ENCODE measurements at regions not wholly inside any gene's neighbourhood (a gene's known extent, or its start where the extent isn't known, plus 50 kb on each side); places are given as distances from the start of the nearest gene placed in this dataset.

DNA sequence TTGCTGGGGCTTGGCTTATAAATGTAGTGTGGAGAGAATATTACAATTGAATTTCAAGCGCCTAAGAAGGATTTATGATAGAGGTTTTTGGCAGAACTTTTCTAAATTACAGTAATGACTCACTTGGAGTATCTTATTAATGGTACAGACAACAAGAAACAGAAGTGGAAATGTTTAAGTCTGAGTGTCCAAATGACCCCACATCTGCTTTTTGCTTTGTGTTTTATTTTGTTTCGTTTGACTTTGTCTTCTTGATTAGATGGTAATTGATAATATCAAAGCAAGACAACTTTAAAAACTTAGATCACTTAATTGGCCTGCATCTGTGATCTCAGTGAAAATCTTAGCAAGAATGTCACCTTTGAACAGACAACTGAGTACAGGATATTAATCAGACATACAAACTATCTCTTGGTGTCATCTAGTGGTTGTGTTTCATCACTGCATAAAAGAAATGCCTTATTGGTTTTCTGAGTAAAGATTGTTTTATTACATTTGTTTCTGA, 577.4 kb downstream of the ISL1 start:
- Histone ChIP-seq H2AFZ (ENCODE audit: low read depth, low read length) (no peak overlapping the region), H3K9me2 (ENCODE audit: insufficient read depth, low read length) (no peaks in the 10 kb centered on the region), H3K9me3 (ENCODE audit: low read length) (no peaks in the 10 kb centered on the region), H4K20me1 (ENCODE audit: insufficient read depth) (no peaks in the 10 kb centered on the region), H3K27me3 (ENCODE audit: insufficient read depth, low read depth, low read length) (no peaks in the 10 kb centered on the region), H3K79me2 (replicated peaks; ENCODE audit: insufficient read depth, low read length) (no peaks in the 10 kb centered on the region), H3K36me3 (ENCODE audit: insufficient read depth, low read length) (no peaks in the 10 kb centered on the region), H3K27ac (ENCODE audit: low read length) (peak overlapping the region; percentile 80), H3K4me3 (ENCODE audit: low read length) (peak overlapping the region; percentile 49), H3F3A (ENCODE audit: insufficient read depth, low read length, poor library complexity, severe bottlenecking) (peaks cover 6% of the 10 kb centered on the region), H3K9ac (ENCODE audit: low read length) (no peak overlapping the region), H3K4me2 (ENCODE audit: low read length) (peak overlapping the region; percentile 7)
- TF ChIP-seq CTCF (IDR thresholded peaks at IDR 0.05; ENCODE audit: poor library complexity, severe bottlenecking) = peak; percentile 96
- TF ChIP-seq POLR2AphosphoS5 (IDR thresholded peaks at IDR 0.05) = no peak
- TF ChIP-seq TAF1 (IDR thresholded peaks at IDR 0.05; ENCODE audit: low read depth) = no peak
- peak; percentile 96 for TF ChIP-seq SMC3 (conservative IDR thresholded peaks at IDR 0.05; ENCODE audit: poor library complexity)
- peak; percentile 98 for TF ChIP-seq RAD21 (conservative IDR thresholded peaks at IDR 0.05)

DNA sequence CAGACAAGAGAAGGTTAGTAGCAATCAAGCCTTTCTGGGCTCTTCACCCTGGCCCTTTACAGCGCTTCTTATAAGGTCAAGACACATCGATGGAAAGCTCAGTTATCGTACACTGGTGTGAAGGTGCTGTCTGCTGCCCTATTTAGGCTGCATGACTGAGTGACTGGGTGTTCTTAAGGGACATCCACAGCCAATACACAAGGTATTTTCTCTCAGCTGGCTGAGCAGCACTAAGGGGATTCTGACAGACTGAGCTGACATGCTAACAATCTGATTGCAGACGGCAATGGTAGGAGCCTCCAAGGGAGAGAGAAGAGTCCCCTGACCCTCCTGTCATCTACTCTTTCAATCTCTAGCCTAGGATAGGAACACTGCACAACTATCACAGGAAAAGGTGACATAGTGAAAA, 577.9 kb downstream of the ISL1 start:
- Histone ChIP-seq H3K27ac (ENCODE audit: low read length) (peak overlapping the region; percentile 80), H3F3A (ENCODE audit: insufficient read depth, low read length, poor library complexity, severe bottlenecking) (peaks cover 6% of the 10 kb centered on the region), H3K9me3 (ENCODE audit: low read length) (no peaks in the 10 kb centered on the region), H3K4me3 (ENCODE audit: low read length) (peak overlapping the region; percentile 49), H3K9me2 (ENCODE audit: insufficient read depth, low read length) (no peaks in the 10 kb centered on the region), H3K79me2 (replicated peaks; ENCODE audit: insufficient read depth, low read length) (no peaks in the 10 kb centered on the region), H3K36me3 (ENCODE audit: insufficient read depth, low read length) (no peaks in the 10 kb centered on the region), H4K20me1 (ENCODE audit: insufficient read depth) (no peaks in the 10 kb centered on the region), H3K4me2 (ENCODE audit: low read length) (no peak overlapping the region), H2AFZ (ENCODE audit: low read depth, low read length) (no peak overlapping the region), H3K27me3 (ENCODE audit: insufficient read depth, low read depth, low read length) (no peaks in the 10 kb centered on the region), H3K9ac (ENCODE audit: low read length) (peak overlapping the region; percentile 39)
- TF ChIP-seq, protein P1, sequence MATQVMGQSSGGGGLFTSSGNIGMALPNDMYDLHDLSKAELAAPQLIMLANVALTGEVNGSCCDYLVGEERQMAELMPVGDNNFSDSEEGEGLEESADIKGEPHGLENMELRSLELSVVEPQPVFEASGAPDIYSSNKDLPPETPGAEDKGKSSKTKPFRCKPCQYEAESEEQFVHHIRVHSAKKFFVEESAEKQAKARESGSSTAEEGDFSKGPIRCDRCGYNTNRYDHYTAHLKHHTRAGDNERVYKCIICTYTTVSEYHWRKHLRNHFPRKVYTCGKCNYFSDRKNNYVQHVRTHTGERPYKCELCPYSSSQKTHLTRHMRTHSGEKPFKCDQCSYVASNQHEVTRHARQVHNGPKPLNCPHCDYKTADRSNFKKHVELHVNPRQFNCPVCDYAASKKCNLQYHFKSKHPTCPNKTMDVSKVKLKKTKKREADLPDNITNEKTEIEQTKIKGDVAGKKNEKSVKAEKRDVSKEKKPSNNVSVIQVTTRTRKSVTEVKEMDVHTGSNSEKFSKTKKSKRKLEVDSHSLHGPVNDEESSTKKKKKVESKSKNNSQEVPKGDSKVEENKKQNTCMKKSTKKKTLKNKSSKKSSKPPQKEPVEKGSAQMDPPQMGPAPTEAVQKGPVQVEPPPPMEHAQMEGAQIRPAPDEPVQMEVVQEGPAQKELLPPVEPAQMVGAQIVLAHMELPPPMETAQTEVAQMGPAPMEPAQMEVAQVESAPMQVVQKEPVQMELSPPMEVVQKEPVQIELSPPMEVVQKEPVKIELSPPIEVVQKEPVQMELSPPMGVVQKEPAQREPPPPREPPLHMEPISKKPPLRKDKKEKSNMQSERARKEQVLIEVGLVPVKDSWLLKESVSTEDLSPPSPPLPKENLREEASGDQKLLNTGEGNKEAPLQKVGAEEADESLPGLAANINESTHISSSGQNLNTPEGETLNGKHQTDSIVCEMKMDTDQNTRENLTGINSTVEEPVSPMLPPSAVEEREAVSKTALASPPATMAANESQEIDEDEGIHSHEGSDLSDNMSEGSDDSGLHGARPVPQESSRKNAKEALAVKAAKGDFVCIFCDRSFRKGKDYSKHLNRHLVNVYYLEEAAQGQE (IDR thresholded peaks at IDR 0.05; ENCODE audit: borderline replicate concordance) = peak; percentile 52
- TF ChIP-seq MXI1 (conservative IDR thresholded peaks at IDR 0.05; ENCODE audit: poor library complexity, severe bottlenecking) (peak; percentile 48), TAF1 (IDR thresholded peaks at IDR 0.05; ENCODE audit: low read depth) (no peak), EZH2 (IDR thresholded peaks at IDR 0.05; ENCODE audit: borderline replicate concordance, insufficient read depth, low read length, poor library complexity, severe bottlenecking) (no peak), SMC3 (conservative IDR thresholded peaks at IDR 0.05; ENCODE audit: poor library complexity) (peak; percentile 70), EP300 (conservative IDR thresholded peaks at IDR 0.05; ENCODE audit: poor library complexity, severe bottlenecking) (peak; percentile 97), RAD21 (conservative IDR thresholded peaks at IDR 0.05) (no peak), CTCF (IDR thresholded peaks at IDR 0.05; ENCODE audit: poor library complexity, severe bottlenecking) (peak; percentile 56), POLR2AphosphoS5 (IDR thresholded peaks at IDR 0.05) (peak; percentile 77)
